Myocyte (in vitro differentiated cells): ENCODE measurements at regions not wholly inside any gene's neighbourhood (a gene's known extent, or its start where the extent isn't known, plus 50 kb on each side); places are given as distances from the start of the nearest gene placed in this dataset.
"Not testable (repeated sequence)": the region's sequence is repeated elsewhere in the genome, so short reads cannot be mapped to it uniquely, and the experiment has no call there.

Experiments
- DNase-seq: peaks from one replicate; pipeline ENCODE4 v3.0.0-alpha.2; 2012; ENCODE audit warnings: low read depth

DNA sequence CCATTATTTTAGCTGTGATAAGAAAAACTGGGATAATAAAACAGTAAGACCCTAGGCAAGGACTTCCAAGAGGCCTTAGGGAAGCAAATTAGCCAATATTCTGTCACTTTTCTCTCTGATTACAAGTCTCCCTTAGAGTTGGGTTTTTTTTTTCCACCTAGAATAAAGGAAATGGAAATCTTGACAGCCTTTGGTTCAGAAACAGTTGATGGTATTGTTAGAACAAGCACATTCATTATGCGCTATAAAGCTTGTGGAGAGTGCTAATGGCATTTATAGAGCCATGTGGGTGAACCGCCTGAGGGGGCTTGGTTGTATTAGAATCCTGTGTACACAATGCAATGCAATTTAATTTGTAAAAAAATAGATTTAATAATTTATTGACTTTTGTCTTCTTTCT lies 88.9 kb upstream of the OGFRL1 start:
- DNase-seq = no peak

DNA sequence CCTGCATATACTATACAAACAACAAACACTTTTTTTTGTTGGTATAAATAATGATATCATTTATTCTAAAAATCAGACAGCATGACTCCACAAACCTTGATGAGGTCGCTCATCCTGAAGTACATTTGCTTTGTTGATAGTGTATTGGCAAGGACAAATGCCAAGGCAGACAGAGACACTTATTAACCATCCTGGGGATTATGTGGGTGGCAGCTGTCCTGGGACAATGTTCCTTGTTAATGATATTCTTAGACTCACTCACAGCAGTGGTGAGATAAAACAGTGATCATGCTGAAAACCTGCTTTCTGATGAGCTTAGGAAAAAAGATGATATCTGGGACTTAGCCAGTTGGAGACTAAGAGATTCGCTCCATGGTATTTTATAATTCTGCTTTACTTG lies 85.4 kb upstream of the OGFRL1 start:
- DNase-seq = peak; percentile 87

DNA sequence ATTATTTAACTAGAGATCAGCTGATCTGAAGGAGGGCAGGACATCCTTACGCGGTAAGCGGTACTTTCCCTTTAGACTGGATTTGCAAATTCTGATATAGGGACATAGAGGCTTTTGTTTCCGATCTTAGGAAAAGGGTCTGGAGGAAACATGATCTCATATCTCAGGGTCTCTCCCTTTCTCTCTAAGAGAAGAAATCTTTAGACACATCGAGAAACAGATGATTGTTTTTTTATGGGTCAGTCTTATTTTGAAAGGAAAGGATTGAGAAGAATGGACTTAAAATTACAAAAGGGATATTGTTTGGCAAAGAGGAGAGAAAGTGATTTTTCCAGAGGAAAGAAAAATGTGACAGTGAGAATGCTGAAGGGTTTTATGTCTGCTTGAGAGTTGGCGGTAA lies 83.9 kb upstream of the OGFRL1 start:
- no peak for DNase-seq

GRCh38 chr6:71205336-71205956 lies 83.2 kb upstream of the OGFRL1 start:
- peak; percentile 39 for DNase-seq

GRCh38 chr6:71206089-71206488 lies 82.5 kb upstream of the OGFRL1 start:
- no peak for DNase-seq

GRCh38 chr6:71209206-71209605 lies 79.4 kb upstream of the OGFRL1 start:
- no peak for DNase-seq

- DNase-seq = no peak
Measured at GRCh38 chr6:71209626-71210025, 79.0 kb upstream of the OGFRL1 start.

DNA sequence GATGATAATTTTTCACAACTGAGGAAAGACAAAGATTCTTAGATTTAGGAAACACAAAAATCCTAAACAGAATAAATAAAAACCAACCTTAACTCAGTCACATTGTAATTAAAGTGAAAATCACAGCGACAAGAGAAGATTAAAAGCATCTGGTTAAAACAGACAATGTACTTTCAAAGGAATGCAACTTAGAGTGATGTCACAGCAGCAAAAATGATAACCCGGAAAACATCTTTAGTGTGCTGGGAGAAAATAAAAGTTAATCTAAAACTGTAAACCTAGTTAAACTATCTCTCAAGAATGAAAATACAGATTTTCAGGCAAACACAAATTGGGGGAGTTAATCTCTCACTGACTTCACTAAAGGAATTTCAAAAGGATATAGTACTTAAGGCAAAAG lies 76.8 kb upstream of the OGFRL1 start:
- no peak for DNase-seq

GRCh38 chr6:71220466-71220865 lies 68.1 kb upstream of the OGFRL1 start:
- DNase-seq = no peak

- no peak for DNase-seq
Measured at GRCh38 chr6:71222671-71223070, 65.9 kb upstream of the OGFRL1 start.

DNA sequence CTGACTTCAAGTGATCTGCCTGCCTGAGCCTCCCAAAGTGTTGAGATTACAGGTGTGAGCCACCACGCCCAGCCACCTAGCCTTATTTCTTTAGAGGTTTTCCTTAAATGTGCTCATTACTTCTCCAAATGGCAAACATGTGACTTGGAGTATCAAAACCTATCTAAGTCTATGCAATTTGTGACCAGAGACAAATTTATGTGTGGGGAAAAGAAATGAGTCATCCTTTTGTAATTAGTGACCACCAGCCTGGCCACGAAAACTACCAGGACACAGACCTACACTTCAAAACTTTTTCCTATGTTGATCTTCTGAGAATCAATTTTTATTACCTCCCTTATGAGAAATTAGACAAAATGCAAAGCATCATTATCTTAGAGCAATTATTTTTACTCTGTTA lies 64.6 kb upstream of the OGFRL1 start:
- no peak for DNase-seq

GRCh38 chr6:71226151-71226550 lies 62.5 kb upstream of the OGFRL1 start:
- no peak for DNase-seq

- DNase-seq = no peak
Measured at GRCh38 chr6:71228461-71229041, 60.1 kb upstream of the OGFRL1 start.

DNA sequence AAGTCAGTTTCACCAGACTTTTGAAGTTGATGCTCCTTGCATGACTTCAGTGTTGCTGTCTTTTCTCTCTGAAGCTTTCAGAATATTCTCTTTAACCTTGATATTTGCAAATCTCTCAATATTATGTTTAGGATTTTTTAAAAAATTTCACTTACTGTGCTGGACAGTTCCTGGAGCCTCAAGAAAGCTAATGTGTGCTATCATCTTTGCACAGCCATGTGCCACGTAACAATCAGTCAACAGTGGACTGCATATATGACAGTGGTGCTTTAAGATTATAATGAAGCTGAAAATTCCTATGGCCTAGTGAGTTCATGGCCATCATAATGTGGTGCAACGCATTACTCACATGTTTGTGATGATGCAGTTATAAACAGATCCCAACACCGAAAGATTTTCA lies 59.1 kb upstream of the OGFRL1 start:
- no peak for DNase-seq

DNA sequence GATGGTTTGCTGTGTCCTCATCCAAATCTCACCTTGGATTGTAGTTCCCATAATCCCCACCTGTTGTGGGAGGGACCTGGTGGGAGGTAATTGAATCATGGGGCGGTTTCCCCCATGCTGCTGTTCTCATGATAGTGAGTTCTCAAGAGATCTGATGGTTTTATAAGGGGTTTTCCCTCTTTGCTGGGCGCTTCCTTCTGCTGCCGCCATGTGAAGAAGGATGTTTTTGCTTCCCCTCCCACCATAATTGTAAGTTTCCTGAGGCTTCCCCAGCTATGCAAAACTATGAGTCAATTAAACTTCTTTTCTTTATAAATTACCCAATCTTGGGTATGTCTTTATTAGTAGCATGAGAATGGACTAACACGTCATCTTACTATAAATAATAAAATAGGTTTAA lies 55.7 kb upstream of the OGFRL1 start:
- not testable (repeated sequence) for DNase-seq

DNA sequence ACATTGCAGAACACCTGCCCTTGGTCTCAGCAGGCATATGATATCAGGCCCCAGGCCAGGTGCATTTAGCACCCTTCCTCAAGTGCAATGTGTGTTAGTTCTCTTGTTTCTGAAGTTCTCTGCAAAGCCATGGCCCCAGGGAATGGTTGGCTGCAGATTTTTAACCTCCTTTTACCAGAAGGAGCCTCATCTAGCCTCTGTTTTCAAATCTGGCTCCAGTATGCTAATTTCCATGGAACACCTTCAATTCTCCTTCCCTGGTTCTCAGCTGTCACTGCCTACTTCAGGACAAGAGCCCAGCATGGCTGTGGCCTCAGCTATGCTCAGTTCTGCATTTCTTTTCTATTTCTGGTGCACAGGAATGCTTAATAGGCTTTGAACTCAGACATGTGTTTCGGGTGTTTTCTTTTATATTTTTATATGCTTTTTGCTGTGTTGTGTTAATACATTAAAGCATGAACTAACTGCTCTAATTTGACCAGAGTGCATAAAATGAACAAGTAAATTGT lies 51.6 kb upstream of the OGFRL1 start:
- DNase-seq = peak; percentile 56

DNA sequence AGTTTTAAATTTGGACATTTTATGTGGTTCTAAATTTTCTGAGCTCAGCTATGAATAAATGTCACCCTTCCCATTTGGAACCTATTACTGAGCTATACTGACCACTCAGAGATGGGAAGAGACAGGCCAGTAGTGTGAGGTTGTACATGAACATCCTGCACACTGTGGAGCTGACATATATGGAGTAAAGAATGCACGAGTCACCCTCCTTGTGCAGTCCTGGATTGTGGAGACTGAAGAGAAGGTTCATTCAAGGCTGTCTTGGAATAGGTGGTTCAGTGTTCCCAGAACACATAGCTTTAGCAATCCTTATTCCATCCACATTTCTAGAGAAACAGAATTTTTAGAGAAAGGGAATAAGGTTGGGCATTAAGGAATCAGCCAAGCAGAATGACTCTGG lies 50.3 kb upstream of the OGFRL1 start:
- no peak for DNase-seq
